Right renal cortex interstitium (tissue), 3 donors: ENCODE measurements at regions not wholly inside any gene's neighbourhood (a gene's known extent, or its start where the extent isn't known, plus 50 kb on each side); places are given as distances from the start of the nearest gene placed in this dataset.

Experiments used
- DNase-seq, 3 donors: peaks; one replicate each; pipeline ENCODE4 v3.0.0-alpha.2; 2013; ENCODE audit warnings: low read depth in 3 of 3, low spot score in 2 of 3

GRCh38 chr14:54299410-54300363, 97.1 kb upstream of the CDKN3 start:
- DNase-seq = no peak

- no peak for DNase-seq
These were observed 95.9 kb upstream of the CDKN3 start for GRCh38 chr14:54300881-54301280.

GRCh38 chr14:54301359-54301758, 95.4 kb upstream of the CDKN3 start:
- DNase-seq = no peak

GRCh38 chr14:54306806-54307205, 90.0 kb upstream of the CDKN3 start:
- no peak for DNase-seq

DNA sequence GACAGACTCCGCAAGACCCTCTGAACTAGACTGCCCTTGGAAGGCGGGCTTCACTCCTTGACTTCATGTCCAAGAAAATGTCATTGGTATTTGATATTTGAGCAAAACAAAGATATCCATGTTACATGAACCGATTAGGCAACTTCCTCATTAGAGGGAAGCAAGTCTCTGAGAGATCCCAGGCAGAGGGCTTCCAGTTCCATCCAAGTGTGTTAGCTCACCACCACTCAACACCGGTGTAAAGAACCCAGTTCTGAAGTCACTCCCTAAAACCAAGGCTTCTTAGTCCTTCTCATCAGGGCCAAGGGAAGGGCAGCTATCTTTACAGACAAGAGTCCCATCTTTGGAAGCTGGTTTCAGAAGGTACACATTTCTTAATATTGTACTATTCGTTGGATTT, 87.2 kb upstream of the CDKN3 start:
- DNase-seq = no peak

DNA sequence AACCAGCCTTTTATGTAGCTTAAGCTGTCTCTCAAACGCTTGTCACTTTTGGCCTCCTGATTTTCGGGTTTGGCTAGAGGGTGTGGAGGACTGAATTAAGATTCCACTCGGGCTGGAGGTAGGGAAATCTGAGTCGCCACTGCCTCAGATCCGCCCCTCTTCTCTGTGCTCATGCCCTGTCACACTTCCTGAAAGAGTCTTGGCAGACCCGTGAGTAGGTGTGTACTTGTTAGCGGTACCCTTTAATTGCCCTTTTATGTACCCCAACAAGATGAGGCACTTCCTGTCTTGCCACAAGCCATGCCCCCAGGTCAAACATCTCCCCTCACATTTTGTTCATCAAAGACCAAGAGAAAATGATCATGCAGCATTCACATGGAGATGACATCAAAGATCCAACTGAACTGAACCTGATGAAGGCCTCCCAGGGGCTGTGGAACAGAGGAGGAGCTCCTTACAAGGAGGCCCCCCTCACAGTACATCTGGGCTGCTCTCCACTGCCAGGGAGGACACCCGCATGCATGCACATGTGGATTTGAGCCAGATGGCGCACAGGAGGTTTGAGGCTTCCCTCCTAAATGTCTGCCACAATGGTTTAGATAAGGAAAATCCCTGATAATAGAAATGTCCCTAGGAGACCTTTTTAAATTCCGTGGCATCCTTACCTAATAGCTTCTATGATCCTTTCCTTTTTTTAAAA, 86.5 kb upstream of the CDKN3 start:
- DNase-seq = no peak

- no peak for DNase-seq
These were observed 86.0 kb upstream of the CDKN3 start for GRCh38 chr14:54310851-54311228.

DNA sequence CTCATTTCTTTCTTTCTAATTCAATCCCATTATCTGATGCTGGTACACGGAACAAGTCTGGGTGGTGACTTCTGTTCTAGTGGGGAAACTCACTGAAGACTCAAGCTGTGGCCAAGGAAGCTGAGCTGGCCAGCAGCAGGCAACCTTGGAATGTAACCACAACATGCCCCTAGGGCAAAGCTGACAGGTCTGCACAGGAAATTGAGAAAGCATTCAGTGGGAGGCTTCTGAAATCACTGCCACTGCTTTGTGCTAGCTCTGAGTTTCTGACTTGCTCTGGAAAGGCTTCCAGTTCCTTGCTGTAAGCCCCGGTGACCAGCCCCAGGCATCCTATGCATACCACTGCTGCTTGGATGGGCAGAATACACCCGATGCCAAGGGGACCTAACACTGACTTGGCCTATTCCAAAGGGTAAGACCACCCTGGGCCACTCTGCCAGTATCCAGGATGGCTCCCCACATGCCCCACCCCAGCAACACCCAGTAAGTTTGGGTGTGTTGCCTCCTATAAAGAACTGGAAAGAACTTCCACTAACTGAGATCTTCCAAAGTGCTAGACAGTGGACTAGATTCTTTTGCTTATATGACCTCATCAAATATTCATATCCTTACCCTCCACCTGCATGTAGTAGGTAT, 84.5 kb upstream of the CDKN3 start:
- DNase-seq = no peak

DNA sequence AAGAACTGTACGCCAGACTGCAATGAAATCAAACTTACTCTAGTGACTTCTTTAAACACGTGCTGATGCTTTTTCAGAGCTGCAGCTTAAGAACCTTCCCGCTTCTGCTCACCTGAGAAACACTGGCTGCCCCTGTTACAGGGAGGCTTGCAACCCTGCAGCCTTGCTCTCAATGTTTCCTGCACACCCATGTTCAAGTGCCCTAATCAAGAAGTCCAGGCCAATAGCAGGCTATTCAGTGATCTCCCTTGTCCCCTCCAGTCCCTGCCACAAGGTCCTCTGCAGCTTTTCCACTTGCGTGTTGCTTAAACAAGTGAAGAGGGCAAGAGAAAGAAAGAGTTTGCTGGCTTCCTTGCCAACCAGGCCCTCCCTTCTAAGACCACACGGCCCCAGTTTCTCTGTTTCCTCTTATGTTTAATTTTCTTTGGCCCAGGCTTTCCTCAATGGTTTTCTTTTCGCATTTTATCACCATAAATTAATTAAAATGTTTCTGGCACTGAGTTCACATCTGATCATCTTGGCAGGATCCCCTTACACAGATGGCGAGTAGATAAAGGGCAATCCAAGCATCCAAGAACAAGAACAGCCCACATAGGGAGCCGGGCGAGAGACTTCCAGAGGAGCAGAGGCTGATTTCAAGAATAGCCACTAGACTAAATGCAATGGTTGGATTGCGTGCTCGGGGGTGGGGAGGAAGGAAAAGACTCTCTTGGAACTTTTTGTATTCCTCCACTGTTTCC, 82.3 kb upstream of the CDKN3 start:
- no peak for DNase-seq

GRCh38 chr14:54316652-54317051, 80.2 kb upstream of the CDKN3 start:
- DNase-seq = no peak

DNA sequence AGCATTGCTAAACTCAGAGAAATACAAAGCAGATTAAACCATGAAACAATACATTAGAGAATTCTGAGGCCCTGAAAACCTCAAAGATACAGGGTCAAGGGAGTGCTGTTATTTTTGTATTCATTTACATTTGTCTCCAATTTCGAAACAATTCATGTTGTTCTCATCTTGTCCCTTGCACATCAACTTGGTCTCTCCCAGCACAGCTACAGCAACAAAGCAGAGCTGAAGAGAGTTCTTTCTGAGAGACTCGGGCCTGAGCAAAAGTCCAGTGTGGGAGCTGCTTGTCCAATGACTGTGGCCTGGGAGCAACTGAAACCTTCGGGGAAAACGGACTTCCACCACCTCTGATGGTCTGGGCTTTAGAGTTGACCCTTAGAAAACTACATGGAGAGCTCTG, 79.4 kb upstream of the CDKN3 start:
- DNase-seq = no peak

DNA sequence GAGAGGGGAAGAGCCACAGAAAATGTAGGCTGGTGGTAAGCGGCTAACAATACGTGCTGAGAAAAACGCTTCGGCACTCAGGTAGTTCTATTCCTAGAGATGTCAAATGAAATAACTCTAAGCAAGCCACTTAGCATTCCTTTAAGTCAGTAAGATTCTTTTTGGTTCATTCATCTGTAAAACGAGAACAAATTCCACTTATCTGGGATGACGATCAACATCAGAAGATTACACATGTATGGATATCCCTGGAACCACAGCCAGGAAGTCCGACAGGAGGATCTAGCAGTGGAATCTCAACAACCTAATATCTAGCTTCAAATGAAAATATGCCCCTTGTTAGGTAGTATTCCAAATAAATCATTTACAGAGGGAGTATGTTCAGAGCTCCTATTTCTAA, 74.6 kb upstream of the CDKN3 start:
- no peak for DNase-seq

- no peak for DNase-seq
These were observed 74.0 kb upstream of the CDKN3 start for GRCh38 chr14:54322701-54323337.

GRCh38 chr14:54325766-54326165, 71.0 kb upstream of the CDKN3 start:
- no peak for DNase-seq

- peak in 1 of 3 donors; percentile 65 for DNase-seq
These were observed 67.6 kb upstream of the CDKN3 start for GRCh38 chr14:54329082-54329695.

DNA sequence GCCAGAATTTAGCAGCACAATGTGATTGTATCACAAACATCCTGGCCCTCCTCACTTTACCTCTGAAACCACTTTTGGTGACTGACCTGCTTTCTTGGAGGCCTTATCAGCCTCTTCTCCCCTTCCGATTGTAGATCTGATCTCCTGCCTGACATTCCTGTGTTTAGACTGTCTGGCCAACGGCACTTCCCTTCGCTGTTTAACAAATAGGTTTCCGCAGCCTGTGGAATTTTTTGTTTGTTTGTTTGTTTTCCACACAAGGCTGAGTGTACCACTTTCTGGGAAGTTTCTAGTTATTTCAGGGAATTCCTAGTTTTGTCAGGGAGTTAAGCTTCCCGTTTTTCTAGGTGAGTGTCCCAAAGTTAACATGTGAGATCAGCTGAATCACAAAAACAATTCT, 65.9 kb upstream of the CDKN3 start:
- DNase-seq = no peak

DNA sequence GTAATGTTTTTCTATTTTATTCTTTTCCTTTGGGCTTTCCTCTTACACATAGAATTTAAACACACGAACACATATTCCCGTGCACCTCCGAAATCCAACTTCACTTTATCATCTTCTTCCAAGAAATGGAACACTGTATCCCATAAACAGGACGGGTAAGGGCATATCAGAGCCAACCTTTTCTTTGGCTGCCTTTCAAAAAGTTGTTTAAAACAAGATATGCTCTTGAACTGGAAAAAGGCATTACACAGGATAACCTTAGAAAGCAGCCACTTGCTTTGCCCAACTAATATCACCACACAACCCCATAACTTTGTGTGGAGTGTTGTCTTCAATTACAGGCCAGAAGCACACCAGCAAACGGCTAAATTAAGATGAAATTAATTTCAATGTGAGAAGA, 65.3 kb upstream of the CDKN3 start:
- no peak for DNase-seq

DNA sequence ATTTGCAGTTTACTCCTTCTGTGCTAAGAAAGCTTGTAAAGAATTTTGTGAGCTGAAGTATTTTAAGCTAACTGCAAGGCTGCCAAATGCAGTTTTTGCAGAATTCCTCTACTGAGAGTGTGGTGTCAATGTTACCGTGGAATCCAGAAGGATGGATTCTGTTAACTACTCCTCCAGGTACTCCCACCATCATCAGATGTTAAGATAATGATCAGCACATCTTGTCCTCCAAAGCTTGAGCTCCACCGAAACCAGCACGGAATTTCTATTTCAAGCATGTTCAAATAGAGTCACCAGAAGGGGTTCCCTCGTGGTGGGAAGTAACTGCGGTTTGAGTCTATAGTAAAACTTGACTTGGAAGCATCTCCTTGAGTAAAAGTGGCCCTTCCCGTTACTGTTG, 64.3 kb upstream of the CDKN3 start:
- no peak for DNase-seq

DNA sequence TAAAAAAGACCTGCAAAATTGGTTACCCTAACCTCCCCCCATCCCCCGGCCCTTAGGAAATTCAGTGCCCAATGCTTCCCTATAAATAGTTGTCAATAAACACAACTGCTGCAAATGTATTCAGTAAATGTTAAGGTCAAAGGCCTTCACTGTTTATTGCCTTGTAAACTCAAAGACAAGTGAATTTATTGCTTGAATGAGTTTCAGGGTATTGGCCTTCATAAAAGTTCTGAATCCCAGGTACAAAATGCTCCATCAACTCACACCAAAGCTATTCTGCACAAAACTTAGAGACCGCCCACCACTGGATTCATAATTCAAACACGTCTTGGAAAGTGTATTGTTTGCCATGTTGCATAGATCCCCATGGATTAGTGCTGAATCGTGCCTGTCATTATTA, 63.3 kb upstream of the CDKN3 start:
- no peak for DNase-seq

GRCh38 chr14:54335569-54336155, 61.1 kb upstream of the CDKN3 start:
- DNase-seq = no peak
